T-cell (primary cell): ENCODE measurements at regions not wholly inside any gene's neighbourhood (a gene's known extent, or its start where the extent isn't known, plus 50 kb on each side); places are given as distances from the start of the nearest gene placed in this dataset.

Source experiments
- ATAC-seq, 4 experiments: fragments of 200-7000 bp in 3 of 4; fragments of 150-1000 bp in 1 of 4; cut with Tn5 transposase; replicated peaks in 1 of 4; 1 replicate in 3 of 4; 2 replicates in 1 of 4; pipeline ENCODE4 v1.10.0; 2021; ENCODE audit warnings: moderate library complexity in 3 of 4, mild to moderate bottlenecking in 2 of 4, moderate number of reproducible peaks in 1 of 4
- CTCF ChIA-PET, 2 donors: fragments of 300-600 bp; sonication (Branson Sonifier 250); formaldehyde crosslinking; loops; one replicate each; lab custom pipeline; 2022; ENCODE audit warnings: antibody characterized with exemption in 2 of 2; lab: Charles Lee
- POLR2A ChIA-PET, 2 donors: fragments of 300-600 bp; sonication (Branson Sonifier 250); formaldehyde crosslinking; loops; one replicate each; lab custom pipeline; 2022; ENCODE audit warnings: antibody characterized with exemption in 2 of 2; lab: Charles Lee
- DNase-seq, 35 experiments: peaks; one replicate each; pipeline versions ENCODE4 v3.0.0 to v3.0.0-alpha.2; 2013 to 2023
- H3K27ac ChIP-seq: one replicate; pipeline ENCODE4 v1.5.1; 2013; ENCODE audit warnings: low read length
- H3K27me3 ChIP-seq, 2 experiments: replicated peaks in 1 of 2; 1 replicate in 1 of 2; 2 replicates in 1 of 2; pipeline versions ENCODE4 v1.6.1 to v1.7.0; 2013; ENCODE audit warnings: low read length in 1 of 2, mixed read lengths in 1 of 2; ENCODE audit not compliant: control insufficient read depth in 2 of 2, insufficient read depth in 2 of 2; ENCODE audit errors: extremely low read depth in 1 of 2
- H3K36me3 ChIP-seq, 2 donors: 1 replicate in 1 of 2; 2 replicates in 1 of 2; pipeline versions ENCODE4 v1.6.1 to v1.7.0; 2013; ENCODE audit warnings: low read length in 1 of 2; ENCODE audit not compliant: control insufficient read depth in 2 of 2, insufficient read depth in 1 of 2; ENCODE audit errors: extremely low read depth in 1 of 2
- H3K4me1 ChIP-seq, 2 experiments: 1 replicate in 1 of 2; 2 replicates in 1 of 2; pipeline versions ENCODE4 v1.6.1 to v1.7.0; 2013; ENCODE audit warnings: low read length in 2 of 2, mixed read lengths in 1 of 2; ENCODE audit not compliant: insufficient read depth in 2 of 2, control insufficient read depth in 1 of 2; ENCODE audit errors: extremely low read depth in 1 of 2
- H3K4me3 ChIP-seq, 2 donors: 1 replicate in 1 of 2; 2 replicates in 1 of 2; pipeline versions ENCODE4 v1.5.1 to v1.7.0; 2013; ENCODE audit warnings: mild to moderate bottlenecking in 2 of 2, low read length in 1 of 2, moderate library complexity in 1 of 2; ENCODE audit not compliant: control insufficient read depth in 1 of 2; ENCODE audit errors: extremely low read depth in 1 of 2
- H3K9me3 ChIP-seq: 2 replicates; pipeline ENCODE4 v1.7.0; 2013
- H3K27ac Mint-ChIP-seq, 2 donors: one replicate each; pipeline ENCODE4 v1.8.0; 2020 to 2021; ENCODE audit warnings: mild to moderate bottlenecking in 2 of 2, mixed read lengths in 2 of 2
- H3K27me3 Mint-ChIP-seq, 2 donors: one replicate each; pipeline ENCODE4 v1.8.0; 2021 to 2022; ENCODE audit warnings: mixed read lengths in 2 of 2
- H3K36me3 Mint-ChIP-seq: one replicate; pipeline ENCODE4 v1.8.0; 2021; ENCODE audit warnings: mixed read lengths
- H3K4me1 Mint-ChIP-seq, 3 donors: one replicate each; pipeline ENCODE4 v1.8.0; 2020 to 2022; ENCODE audit warnings: mixed read lengths in 3 of 3, mild to moderate bottlenecking in 1 of 3
- H3K4me3 Mint-ChIP-seq, 3 donors: one replicate each; pipeline ENCODE4 v1.8.0; 2020 to 2022; ENCODE audit warnings: mild to moderate bottlenecking in 3 of 3, mixed read lengths in 3 of 3, moderate library complexity in 3 of 3
- H3K9me3 Mint-ChIP-seq, 3 donors: one replicate each; pipeline ENCODE4 v1.8.0; 2020 to 2022; ENCODE audit warnings: mixed read lengths in 3 of 3
- WGBS: methylation state at CpG from one replicate; pipeline ENCODE4 v1.1.5; 2013; ENCODE audit warnings: missing lambda C conversion rate; ENCODE audit not compliant: insufficient coverage; 5-methylcytosine and 5-hydroxymethylcytosine counted together

DNA sequence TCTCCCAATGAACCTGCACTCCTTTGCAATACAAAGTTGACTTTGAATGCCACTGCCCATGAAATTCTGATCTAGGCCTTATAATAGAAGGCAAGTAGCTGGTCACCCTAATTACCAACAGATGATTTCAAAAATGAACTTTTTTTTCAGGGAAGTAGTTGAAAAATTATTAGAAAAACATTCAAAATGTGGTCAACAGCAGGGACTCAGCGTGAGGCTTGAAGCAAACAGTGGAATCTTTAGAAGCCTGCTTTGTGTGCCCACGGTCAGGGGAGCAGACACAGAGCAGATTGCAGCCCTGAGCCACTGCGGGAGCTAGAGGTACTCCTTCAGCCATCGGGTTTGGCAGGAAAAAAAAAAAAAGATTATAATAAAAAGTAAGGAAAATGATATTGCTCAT, 87.1 kb upstream of the HEY2 start:
- no peaks in the 10 kb centered on the region for H3K4me1 Mint-ChIP-seq
- H3K4me3 ChIP-seq, result no peak overlapping the region
- H3K4me1 ChIP-seq, result no peaks in the 10 kb centered on the region
- CTCF ChIA-PET, result no interaction called here
- H3K27me3 ChIP-seq, result no peaks in the 10 kb centered on the region
- no peaks in the 10 kb centered on the region for H3K36me3 Mint-ChIP-seq
- no peak for ATAC-seq
- WGBS, result 88% methylated on average over 1 of the region's 4 CpGs
- H3K27ac ChIP-seq, result no peak overlapping the region
- no peak overlapping the region for H3K27ac Mint-ChIP-seq
- no peaks in the 10 kb centered on the region for H3K9me3 ChIP-seq
- no peak for DNase-seq
- no peaks in the 10 kb centered on the region for H3K9me3 Mint-ChIP-seq
- POLR2A ChIA-PET, result no interaction called here
- no peaks in the 10 kb centered on the region for H3K36me3 ChIP-seq
- no peak overlapping the region for H3K4me3 Mint-ChIP-seq
- H3K27me3 Mint-ChIP-seq, result peaks cover 5 to 9% of the 10 kb centered on the region in 2 donors

DNA sequence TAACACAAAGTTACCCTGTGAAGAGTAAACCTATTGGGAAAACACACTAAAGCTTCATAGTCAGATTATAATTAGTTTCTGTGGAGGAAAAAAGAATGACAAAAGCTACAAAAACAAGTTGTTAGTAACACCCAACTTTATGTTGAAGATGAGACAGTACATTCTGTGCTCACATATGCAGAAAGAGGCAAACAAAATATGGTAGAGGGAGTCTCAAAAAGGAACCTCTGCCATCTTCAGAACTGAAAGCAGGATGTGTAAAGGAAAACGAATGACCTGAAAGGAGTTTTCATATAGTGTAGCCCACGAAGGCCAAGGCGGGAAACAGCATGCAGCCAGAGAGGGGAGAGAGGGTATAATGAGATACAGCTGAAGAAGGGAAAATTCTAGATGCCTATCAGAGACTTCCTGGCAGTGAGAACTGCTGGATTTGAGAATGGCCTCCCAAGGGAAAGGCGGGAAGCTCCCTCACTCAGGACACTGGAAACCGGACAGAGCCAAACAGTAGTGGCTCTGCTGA, 84.1 kb upstream of the HEY2 start:
- ATAC-seq (no peak), DNase-seq (no peak)
- Histone ChIP-seq H3K9me3 (no peaks in the 10 kb centered on the region), H3K27me3 (no peaks in the 10 kb centered on the region), H3K36me3 (no peaks in the 10 kb centered on the region), H3K27ac (no peak overlapping the region), H3K4me1 (no peaks in the 10 kb centered on the region), H3K4me3 (no peak overlapping the region)
- Mint-ChIP-seq H3K9me3 (no peaks in the 10 kb centered on the region), H3K27ac (no peak overlapping the region), H3K36me3 (no peaks in the 10 kb centered on the region), H3K4me1 (no peaks in the 10 kb centered on the region), H3K27me3 (peaks cover 11 to 18% of the 10 kb centered on the region in 2 donors), H3K4me3 (no peak overlapping the region)
- WGBS, result 77% methylated on average over 5 of the region's 5 CpGs
- POLR2A ChIA-PET, result no interaction called here
- CTCF ChIA-PET, result no interaction called here

- ATAC-seq, result no peak
- Mint-ChIP-seq H3K27ac (no peak overlapping the region), H3K9me3 (no peaks in the 10 kb centered on the region), H3K4me3 (no peak overlapping the region), H3K4me1 (no peaks in the 10 kb centered on the region), H3K36me3 (no peaks in the 10 kb centered on the region), H3K27me3 (peaks cover 18 to 20% of the 10 kb centered on the region in 2 donors)
- POLR2A ChIA-PET, result no interaction called here
- CTCF ChIA-PET, result no interaction called here
- H3K27me3 ChIP-seq, result no peaks in the 10 kb centered on the region
- H3K9me3 ChIP-seq, result no peaks in the 10 kb centered on the region
- no peaks in the 10 kb centered on the region for H3K4me1 ChIP-seq
- H3K36me3 ChIP-seq, result no peaks in the 10 kb centered on the region
- H3K27ac ChIP-seq, result no peak overlapping the region
- H3K4me3 ChIP-seq, result no peak overlapping the region
- no peak for DNase-seq
- no CpG with 5 or more reads among the region's 6 CpGs for WGBS
Measured at GRCh38 chr6:125667326-125667725, 82.1 kb upstream of the HEY2 start.

- no peak for ATAC-seq
- no peaks in the 10 kb centered on the region for H3K36me3 ChIP-seq
- no peaks in the 10 kb centered on the region for H3K9me3 Mint-ChIP-seq
- H3K27ac Mint-ChIP-seq, result no peak overlapping the region
- no peak for DNase-seq
- 91% methylated on average over 8 of the region's 8 CpGs for WGBS
- ChIA-PET POLR2A (no interaction called here), CTCF (no interaction called here)
- no peak overlapping the region for H3K4me3 ChIP-seq
- H3K27ac ChIP-seq, result no peak overlapping the region
- H3K4me1 Mint-ChIP-seq, result no peaks in the 10 kb centered on the region
- no peak overlapping the region for H3K4me3 Mint-ChIP-seq
- no peaks in the 10 kb centered on the region for H3K27me3 ChIP-seq
- H3K36me3 Mint-ChIP-seq, result no peaks in the 10 kb centered on the region
- no peaks in the 10 kb centered on the region for H3K9me3 ChIP-seq
- H3K4me1 ChIP-seq, result no peaks in the 10 kb centered on the region
- H3K27me3 Mint-ChIP-seq, result peaks cover 20% of the 10 kb centered on the region in 2 donors
Measured at GRCh38 chr6:125668071-125668470, 81.4 kb upstream of the HEY2 start.

- no peaks in the 10 kb centered on the region for H3K9me3 Mint-ChIP-seq
- H3K36me3 Mint-ChIP-seq, result no peaks in the 10 kb centered on the region
- H3K4me3 Mint-ChIP-seq, result no peak overlapping the region
- peaks cover 30 to 31% of the 10 kb centered on the region in 2 donors for H3K27me3 Mint-ChIP-seq
- Histone ChIP-seq H3K9me3 (no peaks in the 10 kb centered on the region), H3K4me3 (no peak overlapping the region), H3K36me3 (no peaks in the 10 kb centered on the region), H3K27ac (no peak overlapping the region), H3K27me3 (no peaks in the 10 kb centered on the region), H3K4me1 (no peaks in the 10 kb centered on the region)
- no peaks in the 10 kb centered on the region for H3K4me1 Mint-ChIP-seq
- DNase-seq (no peak), ATAC-seq (no peak)
- H3K27ac Mint-ChIP-seq, result no peak overlapping the region
- 74% methylated on average over 3 of the region's 5 CpGs for WGBS
- POLR2A ChIA-PET, result no interaction called here
- CTCF ChIA-PET, result no interaction called here
Measured at GRCh38 chr6:125670568-125670967, 78.9 kb upstream of the HEY2 start.

DNA sequence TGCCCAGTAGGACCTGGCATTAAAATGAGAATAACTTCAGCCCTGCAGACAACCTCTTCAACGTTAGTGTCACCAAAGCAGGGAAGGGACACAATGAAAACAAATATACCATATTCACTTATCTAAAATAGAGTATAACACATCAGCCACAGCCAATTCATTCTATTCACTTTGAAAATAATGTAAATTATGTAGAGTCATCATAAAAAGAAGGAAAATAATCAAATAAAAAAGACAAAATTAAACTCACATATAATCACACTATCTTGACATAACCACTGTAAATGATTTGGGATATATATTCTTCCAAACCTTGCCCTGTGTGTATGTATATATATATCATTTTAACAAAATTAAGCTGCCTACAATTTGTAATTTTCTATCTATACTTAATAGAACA, 78.1 kb upstream of the HEY2 start:
- Mint-ChIP-seq H3K27me3 (peaks cover 33 to 35% of the 10 kb centered on the region in 2 donors), H3K36me3 (no peaks in the 10 kb centered on the region), H3K27ac (no peak overlapping the region), H3K4me3 (no peak overlapping the region), H3K4me1 (no peaks in the 10 kb centered on the region), H3K9me3 (no peaks in the 10 kb centered on the region)
- Histone ChIP-seq H3K36me3 (no peaks in the 10 kb centered on the region), H3K4me3 (no peak overlapping the region), H3K27ac (no peak overlapping the region), H3K27me3 (no peaks in the 10 kb centered on the region), H3K9me3 (no peaks in the 10 kb centered on the region), H3K4me1 (no peaks in the 10 kb centered on the region)
- ATAC-seq, result no peak
- POLR2A ChIA-PET, result interaction anchor here in 1 of 2 donors (0.6 kb wide), 1 partner anchor 74 kb away, joined by 3 read pairs; no protein-coding TSS in a partner anchor
- CTCF ChIA-PET, result no interaction called here
- DNase-seq, result no peak
- WGBS, result no CpG with 5 or more reads among the region's 1 CpG

DNA sequence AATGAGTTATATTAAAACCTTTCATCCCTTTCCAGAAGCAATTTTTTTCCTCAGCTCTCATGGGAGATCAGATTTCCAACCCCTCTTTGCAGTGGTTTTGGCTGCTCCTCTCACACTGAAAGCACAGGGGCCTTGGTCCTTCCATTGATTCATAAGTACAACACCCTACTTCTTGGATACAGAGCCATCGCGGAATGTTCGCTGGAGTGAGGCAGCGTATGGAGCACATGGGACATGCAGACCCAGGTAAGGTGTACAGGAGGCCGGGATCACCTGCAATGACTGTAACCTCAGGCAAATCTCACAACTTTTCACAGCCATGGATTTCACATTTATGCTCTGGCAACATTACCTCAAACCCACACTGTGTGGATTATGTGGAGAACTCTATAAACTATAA, 75.2 kb upstream of the HEY2 start:
- H3K27me3 Mint-ChIP-seq, result peaks cover 34% of the 10 kb centered on the region in 2 donors
- H3K36me3 ChIP-seq, result no peaks in the 10 kb centered on the region
- no peak overlapping the region for H3K4me3 ChIP-seq
- ATAC-seq (no peak), DNase-seq (no peak)
- no peak overlapping the region for H3K27ac Mint-ChIP-seq
- no peaks in the 10 kb centered on the region for H3K9me3 Mint-ChIP-seq
- ChIA-PET CTCF (no interaction called here), POLR2A (no interaction called here)
- no peak overlapping the region for H3K4me3 Mint-ChIP-seq
- H3K27ac ChIP-seq, result no peak overlapping the region
- 95% methylated on average over 4 of the region's 5 CpGs for WGBS
- no peaks in the 10 kb centered on the region for H3K9me3 ChIP-seq
- peaks cover 1 to 2% (median 2%) of the 10 kb centered on the region in 3 donors for H3K4me1 Mint-ChIP-seq
- H3K4me1 ChIP-seq, result peaks cover 0 to 3% of the 10 kb centered on the region in 2 experiments
- peaks cover 0 to 3% of the 10 kb centered on the region in 2 experiments for H3K27me3 ChIP-seq
- H3K36me3 Mint-ChIP-seq, result no peaks in the 10 kb centered on the region
